ENCODE measurements at regions not wholly inside any gene's neighbourhood (a gene's known extent, or its start where the extent isn't known, plus 50 kb on each side); places are given as distances from the start of the nearest gene placed in this dataset.

- no peak overlapping the region for H3K9ac ChIP-seq (ENCODE audit: extremely low read depth, low read length, poor library complexity, severe bottlenecking)
- no peak overlapping the region for H3K4me3 ChIP-seq (ENCODE audit: low read length)
- Mint-ChIP-seq H3K27me3 (ENCODE audit: insufficient read depth) (peaks cover 20% of the 10 kb centered on the region), H3K9me3 (no peaks in the 10 kb centered on the region), H3K36me3 (ENCODE audit: low read depth) (no peaks in the 10 kb centered on the region), H3K27ac (no peak overlapping the region), H3K4me1 (peaks cover 11% of the 10 kb centered on the region), H3K4me3 (no peak overlapping the region)
- no peaks in the 10 kb centered on the region for H3K4me1 ChIP-seq (ENCODE audit: control insufficient read depth, insufficient read depth, low read length)
- peaks cover 18% of the 10 kb centered on the region for H3K27me3 ChIP-seq (ENCODE audit: control insufficient read depth, insufficient read depth, low read length, poor library complexity, severe bottlenecking)
- 68 to 90% methylated on average over 3 of the region's 3 CpGs for WGBS, 2 experiments (ENCODE audit: insufficient coverage in 1 of 2, insufficient read length in 1 of 2)
- no peak overlapping the region for H3K27ac ChIP-seq (ENCODE audit: low read depth, low read length)
- DNase-seq = no peak
- TF ChIP-seq CTCF (conservative IDR thresholded peaks at IDR 0.05) = no peak
- no peaks in the 10 kb centered on the region for H3K36me3 ChIP-seq (ENCODE audit: control insufficient read depth, insufficient read depth, low read length)
- no peaks in the 10 kb centered on the region for H3K9me3 ChIP-seq (ENCODE audit: control insufficient read depth, low read length)
Measured at GRCh38 chr3:182739619-182740018, 53.7 kb upstream of the ATP11B start.

- no peak for TF ChIP-seq CTCF (conservative IDR thresholded peaks at IDR 0.05)
- H3K27me3 Mint-ChIP-seq (ENCODE audit: insufficient read depth) = peaks cover 20% of the 10 kb centered on the region
- no peak overlapping the region for H3K4me3 ChIP-seq (ENCODE audit: low read length)
- no peak overlapping the region for H3K9ac ChIP-seq (ENCODE audit: extremely low read depth, low read length, poor library complexity, severe bottlenecking)
- no peaks in the 10 kb centered on the region for H3K9me3 ChIP-seq (ENCODE audit: control insufficient read depth, low read length)
- H3K9me3 Mint-ChIP-seq = no peaks in the 10 kb centered on the region
- no peak overlapping the region for H3K27ac ChIP-seq (ENCODE audit: low read depth, low read length)
- H3K27me3 ChIP-seq (ENCODE audit: control insufficient read depth, insufficient read depth, low read length, poor library complexity, severe bottlenecking) = peaks cover 18% of the 10 kb centered on the region
- H3K27ac Mint-ChIP-seq = no peak overlapping the region
- WGBS, 2 experiments (ENCODE audit: insufficient coverage in 1 of 2, insufficient read length in 1 of 2) = 90 to 94% methylated on average over 4 to 6 of the region's 6 CpGs
- no peaks in the 10 kb centered on the region for H3K36me3 Mint-ChIP-seq (ENCODE audit: low read depth)
- H3K4me1 ChIP-seq (ENCODE audit: control insufficient read depth, insufficient read depth, low read length) = peaks cover 3% of the 10 kb centered on the region
- no peaks in the 10 kb centered on the region for H3K36me3 ChIP-seq (ENCODE audit: control insufficient read depth, insufficient read depth, low read length)
- no peak overlapping the region for H3K4me3 Mint-ChIP-seq
- peaks cover 11% of the 10 kb centered on the region for H3K4me1 Mint-ChIP-seq
- DNase-seq = no peak
Measured at GRCh38 chr3:182740710-182741109, 52.6 kb upstream of the ATP11B start.

GRCh38 chr3:182741214-182741613 is 52.1 kb upstream of the ATP11B start:
- H3K27me3 ChIP-seq (ENCODE audit: control insufficient read depth, insufficient read depth, low read length, poor library complexity, severe bottlenecking) = peaks cover 18% of the 10 kb centered on the region
- WGBS, 2 experiments (ENCODE audit: insufficient coverage in 1 of 2, insufficient read length in 1 of 2) = 94 to 97% methylated on average over 3 of the region's 3 CpGs
- no peak for DNase-seq
- peaks cover 3% of the 10 kb centered on the region for H3K4me1 ChIP-seq (ENCODE audit: control insufficient read depth, insufficient read depth, low read length)
- no peak overlapping the region for H3K9ac ChIP-seq (ENCODE audit: extremely low read depth, low read length, poor library complexity, severe bottlenecking)
- no peak overlapping the region for H3K27ac Mint-ChIP-seq
- no peaks in the 10 kb centered on the region for H3K9me3 ChIP-seq (ENCODE audit: control insufficient read depth, low read length)
- H3K4me1 Mint-ChIP-seq = peaks cover 11% of the 10 kb centered on the region
- H3K4me3 Mint-ChIP-seq = no peak overlapping the region
- no peaks in the 10 kb centered on the region for H3K36me3 ChIP-seq (ENCODE audit: control insufficient read depth, insufficient read depth, low read length)
- TF ChIP-seq CTCF (conservative IDR thresholded peaks at IDR 0.05) = no peak
- H3K36me3 Mint-ChIP-seq (ENCODE audit: low read depth) = no peaks in the 10 kb centered on the region
- H3K9me3 Mint-ChIP-seq = no peaks in the 10 kb centered on the region
- no peak overlapping the region for H3K4me3 ChIP-seq (ENCODE audit: low read length)
- H3K27me3 Mint-ChIP-seq (ENCODE audit: insufficient read depth) = peaks cover 20% of the 10 kb centered on the region
- H3K27ac ChIP-seq (ENCODE audit: low read depth, low read length) = no peak overlapping the region
